Activated B cell treated with CpG ODN at 0.5 μM for 24 hours (primary cell): ENCODE measurements at regions not wholly inside any gene's neighbourhood (a gene's known extent, or its start where the extent isn't known, plus 50 kb on each side); places are given as distances from the start of the nearest gene placed in this dataset.

Experiments used
- ATAC-seq: fragments of 200-7000 bp; cut with Tn5 transposase; one replicate; pipeline ENCODE4 v1.10.0; 2021; ENCODE audit warnings: low read depth, mild to moderate bottlenecking, moderate library complexity
- CTCF ChIA-PET: fragments of 350-600 bp; sonication (Branson Sonifier 250); formaldehyde crosslinking; loops from one replicate; lab custom pipeline; 2021; ENCODE audit warnings: antibody characterized with exemption; lab: Charles Lee
- POLR2A ChIA-PET: fragments of 350-600 bp; sonication (Branson Sonifier 250); formaldehyde crosslinking; loops from one replicate; lab custom pipeline; 2021; ENCODE audit warnings: antibody characterized with exemption; lab: Charles Lee
- DNase-seq: peaks from one replicate; pipeline ENCODE4 v3.0.0; 2022
- H3K27ac Mint-ChIP-seq: one replicate; pipeline ENCODE4 v1.8.0; 2020; ENCODE audit warnings: mixed read lengths
- H3K27me3 Mint-ChIP-seq: one replicate; pipeline ENCODE4 v1.8.0; 2021; ENCODE audit warnings: mixed read lengths
- H3K36me3 Mint-ChIP-seq: one replicate; pipeline ENCODE4 v1.8.0; 2021; ENCODE audit warnings: low read depth, mixed read lengths
- H3K4me1 Mint-ChIP-seq: one replicate; pipeline ENCODE4 v1.8.0; 2021; ENCODE audit warnings: mixed read lengths
- H3K4me3 Mint-ChIP-seq: one replicate; pipeline ENCODE4 v1.8.0; 2020; ENCODE audit warnings: mild to moderate bottlenecking, mixed read lengths
- H3K9me3 Mint-ChIP-seq: one replicate; pipeline ENCODE4 v1.8.0; 2020; ENCODE audit warnings: mixed read lengths
- intact Hi-C: fragments of 100-400 bp; cut with micrococcal nuclease; formaldehyde crosslinking; loops from one replicate; pipeline ENCODE4 v1.15.1; 2024
- TF ChIP-seq, protein P1 (sequence below): fragments of 200-600 bp; IDR thresholded peaks from one replicate; pipeline ENCODE4 v1.8.0; 2022; ENCODE audit warnings: antibody characterized with exemption, mild to moderate bottlenecking

DNA sequence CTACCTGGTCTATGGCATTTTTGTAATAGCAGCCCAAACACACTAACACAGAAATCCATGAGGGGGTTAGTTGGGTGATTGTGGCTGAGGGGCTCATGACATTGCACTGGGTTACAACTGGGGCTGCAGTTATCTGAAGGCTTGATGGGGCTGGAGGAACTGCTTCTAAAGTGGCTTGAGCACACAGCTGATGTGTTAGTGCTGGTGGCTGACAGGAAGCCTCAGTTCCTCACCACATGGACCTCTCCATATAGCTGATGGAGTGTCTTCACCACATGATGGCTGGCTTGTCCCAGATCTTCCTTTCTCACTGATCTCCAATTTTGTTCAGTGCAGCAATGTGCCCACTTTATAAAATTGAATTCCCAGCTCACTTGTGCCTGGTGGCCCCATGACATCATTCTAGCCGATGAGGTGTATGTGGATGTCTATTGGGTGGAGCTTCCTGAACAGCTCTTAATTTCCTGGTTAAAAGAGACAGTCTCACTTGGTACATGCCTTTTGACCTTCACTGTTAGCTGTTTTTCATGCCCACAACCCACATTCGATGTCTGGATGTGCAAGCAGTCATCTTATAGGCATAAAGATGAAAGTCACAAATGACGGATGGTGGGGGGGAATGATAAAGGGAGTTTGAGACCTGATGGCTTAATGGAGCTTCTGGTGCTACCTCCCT lies 166.9 kb upstream of the BMPER start:
- no peak for ATAC-seq
- intact Hi-C loops: no loop called here
- ChIA-PET POLR2A (no interaction called here), CTCF (no interaction called here)
- no peak overlapping the region for H3K4me3 Mint-ChIP-seq
- no peaks in the 10 kb centered on the region for H3K36me3 Mint-ChIP-seq
- H3K27me3 Mint-ChIP-seq: no peaks in the 10 kb centered on the region
- DNase-seq: no peak
- H3K4me1 Mint-ChIP-seq: no peaks in the 10 kb centered on the region
- H3K9me3 Mint-ChIP-seq: no peaks in the 10 kb centered on the region
- H3K27ac Mint-ChIP-seq: no peak overlapping the region
- TF ChIP-seq, protein P1, sequence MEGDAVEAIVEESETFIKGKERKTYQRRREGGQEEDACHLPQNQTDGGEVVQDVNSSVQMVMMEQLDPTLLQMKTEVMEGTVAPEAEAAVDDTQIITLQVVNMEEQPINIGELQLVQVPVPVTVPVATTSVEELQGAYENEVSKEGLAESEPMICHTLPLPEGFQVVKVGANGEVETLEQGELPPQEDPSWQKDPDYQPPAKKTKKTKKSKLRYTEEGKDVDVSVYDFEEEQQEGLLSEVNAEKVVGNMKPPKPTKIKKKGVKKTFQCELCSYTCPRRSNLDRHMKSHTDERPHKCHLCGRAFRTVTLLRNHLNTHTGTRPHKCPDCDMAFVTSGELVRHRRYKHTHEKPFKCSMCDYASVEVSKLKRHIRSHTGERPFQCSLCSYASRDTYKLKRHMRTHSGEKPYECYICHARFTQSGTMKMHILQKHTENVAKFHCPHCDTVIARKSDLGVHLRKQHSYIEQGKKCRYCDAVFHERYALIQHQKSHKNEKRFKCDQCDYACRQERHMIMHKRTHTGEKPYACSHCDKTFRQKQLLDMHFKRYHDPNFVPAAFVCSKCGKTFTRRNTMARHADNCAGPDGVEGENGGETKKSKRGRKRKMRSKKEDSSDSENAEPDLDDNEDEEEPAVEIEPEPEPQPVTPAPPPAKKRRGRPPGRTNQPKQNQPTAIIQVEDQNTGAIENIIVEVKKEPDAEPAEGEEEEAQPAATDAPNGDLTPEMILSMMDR: no peak

DNA sequence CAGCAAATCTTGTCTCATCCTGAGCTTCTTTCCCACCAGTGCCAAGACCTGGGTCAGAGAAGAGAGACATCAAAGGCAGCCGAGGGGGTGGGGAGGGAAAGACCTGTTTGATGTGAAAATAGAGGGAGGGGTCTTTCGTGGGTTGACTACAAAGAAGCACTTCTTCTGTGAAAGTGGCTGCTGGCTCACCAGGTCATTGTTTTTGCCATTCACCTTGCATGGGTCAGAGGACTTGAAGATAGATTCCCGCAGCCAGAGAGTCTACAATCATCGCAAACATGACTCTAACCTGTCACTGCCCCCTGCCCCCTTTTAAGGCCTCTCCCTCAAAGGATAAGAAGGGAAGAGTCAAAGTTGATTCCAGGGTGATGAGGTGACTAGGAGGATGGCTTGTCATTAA lies 166.1 kb upstream of the BMPER start:
- TF ChIP-seq, protein P1: no peak
- DNase-seq (no peak), ATAC-seq (no peak)
- peaks cover 3% of the 10 kb centered on the region for H3K9me3 Mint-ChIP-seq
- ChIA-PET CTCF (no interaction called here), POLR2A (no interaction called here)
- H3K4me3 Mint-ChIP-seq: no peak overlapping the region
- H3K36me3 Mint-ChIP-seq: no peaks in the 10 kb centered on the region
- intact Hi-C loops: no loop called here
- no peaks in the 10 kb centered on the region for H3K4me1 Mint-ChIP-seq
- H3K27me3 Mint-ChIP-seq: no peaks in the 10 kb centered on the region
- H3K27ac Mint-ChIP-seq: no peak overlapping the region

DNA sequence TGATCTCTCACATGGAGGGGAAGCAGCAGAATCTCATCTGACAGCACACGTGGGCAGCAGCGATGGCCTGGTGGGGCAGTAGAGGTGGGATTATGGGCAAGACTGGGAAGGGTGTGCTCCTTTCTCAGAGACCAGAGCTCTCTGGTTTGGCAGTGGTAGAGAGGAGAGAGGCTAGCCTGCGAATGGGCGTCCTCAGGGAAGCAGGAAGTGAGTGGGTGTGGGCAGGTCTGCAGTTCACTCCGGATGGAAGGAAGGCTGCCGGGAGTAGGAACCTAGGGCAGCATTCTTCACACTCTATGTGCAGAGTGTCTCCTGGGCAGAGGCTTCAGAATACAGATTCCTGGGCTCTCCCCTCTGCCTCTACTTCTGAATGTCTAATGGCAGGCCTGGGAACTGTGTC lies 162.8 kb upstream of the BMPER start:
- intact Hi-C loops: no loop called here

DNA sequence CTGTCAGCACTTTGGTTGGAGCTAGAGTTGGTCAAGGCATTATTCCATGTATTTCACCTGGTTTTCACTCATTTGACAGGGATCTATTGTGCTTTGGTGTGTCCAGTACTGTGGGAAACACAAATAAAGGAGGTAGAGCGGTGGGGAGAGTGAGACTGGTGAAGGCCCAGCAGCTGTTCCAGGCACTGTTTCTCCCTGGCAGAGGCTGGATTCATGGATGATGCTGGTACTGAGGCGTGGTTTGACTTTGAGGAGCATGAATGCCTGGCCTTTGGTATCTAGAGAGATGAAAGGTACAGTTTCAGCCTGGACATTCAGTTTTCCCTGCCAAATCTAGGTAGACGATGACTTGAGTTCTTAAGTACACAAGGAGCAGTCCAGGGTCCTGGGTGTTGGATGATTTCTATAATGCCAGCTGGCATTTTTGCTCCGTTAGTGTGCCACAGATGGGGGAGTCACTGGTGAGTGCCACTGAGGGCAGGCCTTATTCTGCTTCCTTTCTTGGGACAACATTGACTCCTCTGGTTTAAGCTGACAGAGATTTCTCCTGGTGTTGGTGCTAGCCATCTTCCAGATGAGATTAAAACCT lies 162.2 kb upstream of the BMPER start:
- POLR2A ChIA-PET: no interaction called here
- ATAC-seq (no peak), DNase-seq (no peak)
- Mint-ChIP-seq H3K27ac (no peak overlapping the region), H3K9me3 (peaks cover 3% of the 10 kb centered on the region), H3K4me3 (no peak overlapping the region), H3K4me1 (no peaks in the 10 kb centered on the region), H3K27me3 (no peaks in the 10 kb centered on the region), H3K36me3 (no peaks in the 10 kb centered on the region)
- intact Hi-C loops: no loop called here
- CTCF ChIA-PET: no interaction called here
- TF ChIP-seq, protein P1: no peak

More for the DNA sequence above, 162.8 kb upstream of the BMPER start:
- DNase-seq: no peak
- no peak for ATAC-seq
- Mint-ChIP-seq H3K9me3 (peaks cover 3% of the 10 kb centered on the region), H3K4me1 (no peaks in the 10 kb centered on the region), H3K4me3 (no peak overlapping the region), H3K27ac (no peak overlapping the region), H3K36me3 (no peaks in the 10 kb centered on the region), H3K27me3 (no peaks in the 10 kb centered on the region)
- CTCF ChIA-PET: no interaction called here
- POLR2A ChIA-PET: no interaction called here
- TF ChIP-seq, protein P1: no peak

DNA sequence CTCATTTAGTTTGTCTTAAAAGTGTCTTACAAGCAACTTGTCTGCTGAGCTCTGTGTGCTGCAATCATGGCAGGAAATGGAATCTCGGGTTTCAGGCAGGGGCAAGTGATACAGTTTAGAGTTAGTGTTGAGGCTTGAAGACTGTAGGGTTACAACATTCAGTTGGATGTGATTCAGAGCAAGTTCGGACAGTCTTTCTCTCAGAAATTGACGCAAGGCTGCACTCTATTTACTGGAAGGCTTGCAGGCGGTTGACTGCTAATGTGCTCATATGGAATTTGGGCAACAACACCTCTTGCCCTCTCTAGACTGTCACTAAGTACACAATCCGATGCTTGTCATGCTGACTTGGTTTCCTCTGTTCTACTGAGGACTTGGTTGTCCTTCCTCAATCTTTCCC lies 161.7 kb upstream of the BMPER start:
- Mint-ChIP-seq H3K27ac (no peak overlapping the region), H3K36me3 (no peaks in the 10 kb centered on the region), H3K9me3 (peaks cover 3% of the 10 kb centered on the region), H3K4me1 (no peaks in the 10 kb centered on the region), H3K27me3 (no peaks in the 10 kb centered on the region), H3K4me3 (no peak overlapping the region)
- POLR2A ChIA-PET: no interaction called here
- intact Hi-C loops: no loop called here
- TF ChIP-seq, protein P1: no peak
- CTCF ChIA-PET: no interaction called here
- ATAC-seq (no peak), DNase-seq (no peak)
